GM18499 (cell line): ENCODE measurements at regions not wholly inside any gene's neighbourhood (a gene's known extent, or its start where the extent isn't known, plus 50 kb on each side); places are given as distances from the start of the nearest gene placed in this dataset.

ENCODE experiments used
- ATAC-seq: cut with Tn5 transposase; IDR thresholded peaks from one replicate; pipeline ENCODE4 v1.9.1; 2021; ENCODE audit warnings: moderate number of reproducible peaks; ENCODE audit not compliant: insufficient read depth, unreplicated experiment

- no peak for ATAC-seq
Observed at GRCh38 chr2:147712051-147712450, 132.8 kb upstream of the ACVR2A start.

DNA sequence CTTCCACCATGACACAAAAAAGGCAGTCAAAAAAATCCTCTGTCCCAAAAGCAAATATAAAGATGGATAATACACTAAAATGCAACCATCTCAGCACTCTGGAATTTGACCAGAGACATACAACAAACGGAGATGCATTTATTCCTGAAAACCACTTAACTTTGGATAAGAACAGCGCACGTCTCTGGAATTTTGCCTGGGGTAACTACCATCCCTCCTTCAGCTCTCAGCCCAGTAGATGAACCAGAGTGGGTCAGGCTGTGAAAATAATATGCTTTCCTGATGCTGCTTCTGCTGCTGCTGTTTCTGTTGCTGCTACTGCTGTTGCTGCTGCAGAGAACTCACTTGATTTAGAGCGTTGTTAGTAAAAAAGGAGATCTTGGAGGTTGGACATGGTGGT is 133.8 kb upstream of the ACVR2A start:
- no peak for ATAC-seq

- no peak for ATAC-seq
Observed at GRCh38 chr2:147709655-147710054, 135.2 kb upstream of the ACVR2A start.

GRCh38 chr2:147703171-147703570 is 141.7 kb upstream of the ACVR2A start:
- no peak for ATAC-seq

DNA sequence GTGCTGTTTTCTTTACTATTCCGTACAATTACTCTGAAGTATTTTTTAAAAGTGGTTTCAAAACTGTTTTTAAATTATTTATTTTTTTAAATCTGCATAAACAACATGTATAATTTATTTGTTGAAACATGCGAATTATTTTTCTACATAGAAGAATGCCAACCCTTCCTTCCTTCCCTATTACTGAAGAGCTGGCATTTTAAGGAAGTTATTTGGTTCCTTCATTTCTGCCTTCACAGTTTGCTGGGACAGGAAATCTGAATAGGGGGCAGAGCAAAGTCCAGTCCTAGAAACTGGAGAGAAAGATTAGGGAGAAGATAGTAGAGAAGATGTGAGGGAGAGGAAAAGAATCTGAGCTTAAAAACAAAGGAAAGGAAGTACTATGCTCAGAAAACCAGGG is 146.7 kb upstream of the ACVR2A start:
- no peak for ATAC-seq

DNA sequence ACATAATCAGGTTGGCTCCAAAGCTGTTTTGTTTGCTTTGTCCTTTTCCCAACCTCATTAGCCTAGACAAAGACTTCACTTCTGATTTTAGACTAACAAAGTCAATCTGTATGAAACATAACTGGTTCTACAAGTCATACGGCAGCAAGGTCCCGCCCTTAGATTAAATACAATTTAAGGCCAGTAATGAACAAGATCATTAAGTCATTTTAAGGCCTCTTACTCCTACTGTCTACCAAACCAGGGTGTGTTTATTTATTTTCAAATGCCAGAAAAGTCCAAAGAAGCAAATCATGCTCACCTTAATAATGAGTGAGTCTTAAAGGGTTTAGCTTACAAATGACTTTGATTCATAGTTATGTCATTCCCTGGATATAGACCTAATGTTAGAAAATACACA is 148.4 kb upstream of the ACVR2A start:
- no peak for ATAC-seq

GRCh38 chr2:147689220-147689909 is 155.5 kb upstream of the ACVR2A start:
- ATAC-seq = peak; percentile 100

GRCh38 chr2:147688242-147688641 is 156.6 kb upstream of the ACVR2A start:
- no peak for ATAC-seq

DNA sequence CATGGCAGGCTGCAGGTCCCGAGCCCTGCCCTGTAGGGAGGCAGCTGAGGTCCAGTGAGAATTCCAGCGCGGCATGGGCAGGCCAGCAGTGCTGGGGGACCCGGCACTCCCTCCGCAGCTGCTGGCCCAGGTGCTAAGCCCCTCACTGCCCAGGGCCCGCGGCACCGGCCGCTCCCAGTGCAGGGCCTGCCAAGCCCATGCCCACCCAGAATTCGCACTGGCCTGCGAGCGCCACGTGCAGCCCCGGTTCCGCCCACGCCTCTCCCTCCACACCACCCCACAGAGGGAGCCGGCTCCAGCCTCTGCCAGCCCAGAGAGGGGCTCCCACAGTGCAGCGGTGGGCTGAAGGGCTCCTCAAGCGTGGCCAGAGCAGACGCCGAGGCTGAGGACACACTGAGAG is 158.5 kb upstream of the ACVR2A start:
- ATAC-seq = no peak

DNA sequence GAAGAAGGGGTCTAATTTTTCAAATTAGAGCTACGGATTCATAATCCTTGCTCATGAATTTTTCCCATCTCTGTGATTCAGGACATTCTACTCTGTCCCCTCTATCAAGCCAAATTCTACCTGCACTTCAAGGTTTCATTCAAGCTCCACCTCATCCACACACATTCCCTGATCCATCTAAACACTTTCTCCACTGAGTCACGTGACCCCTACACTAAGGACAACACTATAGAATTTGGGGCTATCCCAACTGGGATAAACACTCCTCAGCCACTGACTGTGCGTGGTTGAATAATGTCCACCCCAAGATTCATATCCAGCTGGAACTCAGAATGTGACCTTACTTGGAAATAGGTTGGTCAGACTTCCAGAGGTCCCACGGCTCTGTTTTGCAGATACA is 159.9 kb upstream of the ACVR2A start:
- no peak for ATAC-seq

DNA sequence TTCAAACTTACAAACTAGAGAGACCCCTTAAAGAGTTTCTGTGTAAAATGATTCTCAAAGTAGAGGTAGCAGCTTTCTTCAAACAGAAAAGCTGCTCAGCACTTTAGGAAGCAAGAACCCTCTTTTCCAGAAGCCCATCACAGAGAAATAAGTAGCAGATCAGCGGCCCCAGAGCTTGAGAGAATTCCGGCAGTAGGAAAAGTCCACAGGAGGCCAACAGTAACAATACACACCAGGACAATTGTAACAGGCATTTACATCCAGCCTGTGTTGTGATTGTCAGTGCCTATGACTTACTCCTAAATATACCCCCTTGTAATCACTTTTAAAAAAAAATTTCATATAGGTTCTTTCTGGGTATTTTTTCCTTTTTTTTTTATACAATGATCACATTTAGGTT is 161.4 kb upstream of the ACVR2A start:
- no peak for ATAC-seq

GRCh38 chr2:147681093-147681492 is 163.7 kb upstream of the ACVR2A start:
- ATAC-seq = no peak

- ATAC-seq = no peak
Observed at GRCh38 chr2:147679955-147680531, 164.8 kb upstream of the ACVR2A start.

DNA sequence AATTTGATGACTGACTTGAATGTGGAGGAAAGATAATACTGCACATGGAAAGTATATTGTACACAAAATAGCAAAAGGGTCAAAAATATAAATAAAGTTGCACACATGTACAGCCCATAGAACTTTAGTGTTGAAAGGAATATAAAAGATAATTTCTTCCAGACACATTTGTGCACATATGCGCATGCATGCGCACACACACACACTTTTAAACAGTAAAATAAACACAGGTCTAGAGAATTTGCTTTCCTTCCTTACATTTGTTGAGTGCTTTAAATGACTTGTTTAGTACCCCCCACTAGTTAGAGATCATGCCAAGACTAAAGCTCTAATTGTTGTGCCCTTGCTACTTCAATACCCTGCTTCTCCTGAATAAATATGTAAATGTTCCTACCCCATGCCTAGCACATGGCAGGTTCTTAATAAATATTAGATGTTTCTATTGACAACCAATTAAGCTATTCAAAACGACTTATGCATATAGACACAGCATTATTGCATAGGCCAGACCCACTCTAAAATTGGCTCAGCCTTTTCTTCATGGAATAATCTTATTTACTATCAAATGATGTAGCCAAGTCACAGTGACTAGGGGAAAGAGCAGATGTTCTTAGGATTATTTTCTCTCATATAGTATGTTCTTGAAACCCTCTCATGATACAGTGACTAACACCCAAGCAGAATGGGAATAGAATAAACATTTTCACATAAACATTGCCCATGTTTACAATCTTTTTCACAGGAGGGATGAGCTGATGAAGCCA is 165.5 kb upstream of the ACVR2A start:
- ATAC-seq = no peak

- no peak for ATAC-seq
Observed at GRCh38 chr2:147665105-147665504, 179.7 kb upstream of the ACVR2A start.

DNA sequence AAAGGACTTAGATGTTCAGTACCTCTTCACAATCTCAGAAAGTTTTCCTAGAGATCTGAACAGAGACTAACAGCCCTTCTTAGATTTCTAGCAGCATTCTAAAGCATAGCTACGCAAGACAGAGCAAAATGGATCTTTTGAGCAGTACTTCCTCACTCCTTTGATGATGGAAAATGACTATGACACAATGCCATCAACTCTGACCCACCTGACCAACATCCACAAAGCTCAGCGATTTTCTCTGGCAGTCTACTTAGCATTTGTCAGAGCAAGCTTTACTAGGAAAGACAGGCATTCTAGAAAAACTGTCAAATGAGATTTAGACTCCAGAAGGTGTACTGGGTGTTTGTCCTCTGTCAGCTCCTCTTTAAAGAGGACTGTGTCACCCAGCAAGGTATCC is 180.9 kb upstream of the ACVR2A start:
- no peak for ATAC-seq

- ATAC-seq = peak; percentile 89
Observed at GRCh38 chr2:147663153-147663961, 181.5 kb upstream of the ACVR2A start.

GRCh38 chr2:147662221-147662620 is 182.6 kb upstream of the ACVR2A start:
- ATAC-seq = no peak

- ATAC-seq = no peak
Observed at GRCh38 chr2:147660680-147661079, 184.1 kb upstream of the ACVR2A start.

DNA sequence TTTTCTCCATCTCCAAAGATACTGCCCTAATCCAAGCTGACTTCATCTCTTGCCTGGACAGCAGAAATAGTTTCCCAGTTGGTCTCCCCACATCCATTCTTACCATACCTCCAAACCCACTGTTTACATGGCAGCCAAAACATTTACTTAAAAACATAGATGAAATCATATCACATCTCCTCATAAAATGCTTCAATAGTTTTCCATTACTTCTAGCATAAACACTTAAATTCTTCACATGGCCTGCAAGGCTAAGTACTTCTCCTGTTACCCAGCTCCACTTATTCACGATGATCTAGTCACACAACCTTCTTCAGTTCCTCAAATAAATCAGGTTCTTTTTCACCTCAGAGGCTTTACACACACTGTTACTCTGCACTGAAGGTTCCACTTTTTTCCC is 185.8 kb upstream of the ACVR2A start:
- ATAC-seq = no peak
